BLaER1 (cell line): ENCODE measurements at regions not wholly inside any gene's neighbourhood (a gene's known extent, or its start where the extent isn't known, plus 50 kb on each side); places are given as distances from the start of the nearest gene placed in this dataset.
"Not testable (repeated sequence)": the region's sequence is repeated elsewhere in the genome, so short reads cannot be mapped to it uniquely, and the experiment has no call there.

ENCODE experiments used
- H3K27ac ChIP-seq: shearing (Covaris generic); formaldehyde crosslinking; 2 replicates; pipeline ENCODE4 v1.8.1; 2022
- H3K27me3 ChIP-seq: shearing (Covaris generic); formaldehyde crosslinking; 2 replicates; pipeline ENCODE4 v1.8.1; 2022
- H3K36me3 ChIP-seq: shearing (Covaris generic); formaldehyde crosslinking; 2 replicates; pipeline ENCODE4 v1.8.1; 2022
- H3K4me1 ChIP-seq: shearing (Covaris generic); formaldehyde crosslinking; 2 replicates; pipeline ENCODE4 v1.8.1; 2022
- H3K4me2 ChIP-seq: shearing (Covaris generic); formaldehyde crosslinking; 2 replicates; pipeline ENCODE4 v1.8.1; 2022
- H3K4me3 ChIP-seq: shearing (Covaris generic); formaldehyde crosslinking; 2 replicates; pipeline ENCODE4 v1.8.1; 2022
- H3K9ac ChIP-seq: shearing (Covaris generic); formaldehyde crosslinking; 2 replicates; pipeline ENCODE4 v1.8.1; 2022
- H3K9me3 ChIP-seq: shearing (Covaris generic); formaldehyde crosslinking; 2 replicates; pipeline ENCODE4 v1.8.1; 2022
- H4K20me1 ChIP-seq: shearing (Covaris generic); formaldehyde crosslinking; 2 replicates; pipeline ENCODE4 v1.8.1; 2022
- Cebpa-rat ChIP-seq: shearing (Covaris generic); IDR thresholded peaks from 2 replicates; pipeline ENCODE4 v1.8.1; 2022

DNA sequence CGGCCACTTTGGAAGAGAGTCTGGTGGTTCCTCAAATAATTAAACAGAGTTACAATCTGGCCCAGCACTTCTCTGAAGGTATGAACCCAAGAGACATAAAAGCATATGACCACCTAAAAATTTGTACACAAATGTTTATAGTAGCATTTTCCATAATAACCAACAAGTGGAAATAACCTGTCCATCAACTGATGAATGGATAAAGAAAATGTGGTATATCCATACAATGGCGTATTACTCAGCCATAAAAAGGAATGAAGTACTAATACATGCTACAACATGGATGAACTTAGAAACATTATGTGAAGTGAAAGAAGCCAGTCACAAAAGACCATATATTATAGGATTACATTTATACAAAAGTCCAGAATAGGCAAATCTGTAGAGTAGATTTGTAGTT is 76.0 kb upstream of the RGPD5 start:
- Histone ChIP-seq H3K9me3 (no peaks in the 10 kb centered on the region), H3K4me3 (no peak overlapping the region), H4K20me1 (no peaks in the 10 kb centered on the region), H3K4me1 (no peaks in the 10 kb centered on the region), H3K4me2 (no peak overlapping the region), H3K36me3 (no peaks in the 10 kb centered on the region), H3K27me3 (no peaks in the 10 kb centered on the region), H3K27ac (no peak overlapping the region), H3K9ac (no peak overlapping the region)
- no peak for TF ChIP-seq Cebpa-rat

DNA sequence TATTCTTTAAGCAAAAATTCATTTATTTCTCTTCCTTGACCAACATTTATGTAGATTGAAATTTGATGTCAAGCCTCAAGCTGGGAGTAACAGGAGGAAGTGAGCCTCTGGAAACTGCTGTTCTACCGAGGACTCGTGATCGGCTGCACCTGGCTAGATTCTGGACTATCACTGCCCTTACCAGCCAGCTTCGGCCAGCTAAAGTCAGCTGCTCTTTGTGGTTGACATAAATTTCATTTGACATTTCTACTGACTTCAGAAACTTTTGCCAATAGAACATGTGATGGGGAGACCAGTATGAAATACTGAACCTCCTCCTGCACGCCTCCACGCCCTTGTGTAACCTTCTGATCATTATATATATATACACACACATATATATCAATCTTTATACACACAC is 74.2 kb upstream of the RGPD5 start:
- H3K4me1 ChIP-seq, result no peaks in the 10 kb centered on the region
- no peaks in the 10 kb centered on the region for H4K20me1 ChIP-seq
- no peaks in the 10 kb centered on the region for H3K27me3 ChIP-seq
- H3K4me3 ChIP-seq, result no peak overlapping the region
- H3K36me3 ChIP-seq, result no peaks in the 10 kb centered on the region
- no peak overlapping the region for H3K27ac ChIP-seq
- H3K4me2 ChIP-seq, result no peak overlapping the region
- TF ChIP-seq Cebpa-rat, result no peak
- H3K9me3 ChIP-seq, result no peaks in the 10 kb centered on the region
- H3K9ac ChIP-seq, result no peak overlapping the region

DNA sequence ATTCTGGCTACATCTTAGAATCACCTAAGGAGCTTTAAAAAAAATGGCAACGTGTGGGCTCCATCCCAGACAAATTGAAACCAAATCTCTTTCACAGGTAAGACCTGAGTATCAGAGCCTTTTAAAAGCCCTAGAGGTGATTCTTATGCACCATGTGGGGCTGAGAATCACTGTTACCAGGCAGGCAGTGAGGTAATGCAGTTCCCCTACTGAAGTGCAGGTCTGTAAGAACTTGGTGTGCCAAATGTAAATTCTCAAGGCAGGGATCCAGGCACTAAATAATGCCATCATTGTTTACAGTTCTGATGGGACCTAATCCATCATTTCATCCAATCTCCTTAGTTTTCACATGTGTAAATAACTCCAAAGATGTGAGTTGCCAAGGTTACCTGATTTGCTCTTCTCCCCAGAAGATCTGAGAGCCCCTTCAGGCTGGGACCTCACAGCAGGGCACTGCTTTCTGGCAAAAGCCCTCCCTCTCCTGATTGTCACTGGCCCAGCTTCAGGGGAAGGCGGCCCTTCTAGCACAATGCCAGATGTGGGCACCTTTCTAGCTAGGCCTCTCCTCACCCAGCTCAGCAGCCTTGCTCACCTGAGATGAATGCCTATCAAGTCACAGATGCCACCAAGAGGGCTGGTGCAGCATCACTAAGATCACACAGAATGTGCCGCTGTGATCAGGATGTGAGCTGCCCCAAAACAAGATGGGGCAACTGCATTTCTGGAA is 73.6 kb upstream of the RGPD5 start:
- Histone ChIP-seq H3K4me3 (no peak overlapping the region), H4K20me1 (no peaks in the 10 kb centered on the region), H3K4me1 (no peaks in the 10 kb centered on the region), H3K9me3 (no peaks in the 10 kb centered on the region), H3K27ac (no peak overlapping the region), H3K9ac (no peak overlapping the region), H3K36me3 (no peaks in the 10 kb centered on the region), H3K27me3 (no peaks in the 10 kb centered on the region), H3K4me2 (no peak overlapping the region)
- no peak for TF ChIP-seq Cebpa-rat

DNA sequence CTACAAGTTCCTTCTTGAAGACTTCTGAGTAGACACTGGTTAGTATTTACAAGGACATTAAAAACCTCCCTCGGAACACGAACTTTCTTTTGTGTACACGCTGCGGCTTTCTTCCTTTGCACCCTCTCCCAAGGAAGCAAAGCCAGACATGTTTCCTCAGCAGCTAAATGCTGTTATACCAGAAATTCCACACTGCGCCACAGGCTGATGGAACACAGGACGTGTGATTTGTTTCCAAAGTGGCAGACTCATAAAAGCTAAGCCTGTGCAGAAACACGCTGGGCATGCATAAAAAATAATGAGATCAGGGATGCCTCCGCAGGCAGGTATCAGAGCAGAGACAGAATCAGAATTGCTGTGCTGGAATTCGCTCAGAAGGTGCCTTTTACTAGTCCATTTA is 73.0 kb upstream of the RGPD5 start:
- Histone ChIP-seq H3K4me2 (no peak overlapping the region), H4K20me1 (no peaks in the 10 kb centered on the region)

DNA sequence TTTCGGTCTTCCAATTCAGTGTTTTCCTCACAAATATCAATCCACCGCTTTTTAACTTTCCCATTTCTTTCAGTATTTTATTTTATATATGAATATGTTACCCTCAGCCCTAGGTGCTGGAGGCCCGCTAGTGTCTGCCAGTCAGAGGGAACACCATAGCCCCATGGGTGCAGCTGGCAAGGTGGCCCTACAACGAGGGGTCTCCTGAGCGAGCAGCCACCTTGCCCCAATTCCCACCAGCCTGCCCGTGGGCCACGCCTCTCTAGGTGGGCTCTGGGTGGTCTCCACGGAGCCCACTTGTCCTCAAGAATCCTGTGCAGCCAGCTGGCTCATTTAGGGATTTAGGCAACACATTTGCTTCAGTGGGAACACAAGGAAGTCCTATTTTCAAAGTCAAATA is 72.5 kb upstream of the RGPD5 start:
- H3K9me3 ChIP-seq, result no peaks in the 10 kb centered on the region
- H3K4me2 ChIP-seq, result no peak overlapping the region
- H3K36me3 ChIP-seq, result no peaks in the 10 kb centered on the region
- H4K20me1 ChIP-seq, result no peaks in the 10 kb centered on the region
- H3K27me3 ChIP-seq, result no peaks in the 10 kb centered on the region
- H3K4me3 ChIP-seq, result no peak overlapping the region
- H3K4me1 ChIP-seq, result no peaks in the 10 kb centered on the region
- no peak for TF ChIP-seq Cebpa-rat
- no peak overlapping the region for H3K9ac ChIP-seq
- H3K27ac ChIP-seq, result no peak overlapping the region

More for the DNA sequence above, 73.0 kb upstream of the RGPD5 start:
- Histone ChIP-seq H3K9me3 (no peaks in the 10 kb centered on the region), H3K27me3 (no peaks in the 10 kb centered on the region), H3K9ac (no peak overlapping the region), H3K27ac (no peak overlapping the region), H3K4me3 (no peak overlapping the region), H3K36me3 (no peaks in the 10 kb centered on the region), H3K4me1 (no peaks in the 10 kb centered on the region)
- TF ChIP-seq Cebpa-rat, result no peak

DNA sequence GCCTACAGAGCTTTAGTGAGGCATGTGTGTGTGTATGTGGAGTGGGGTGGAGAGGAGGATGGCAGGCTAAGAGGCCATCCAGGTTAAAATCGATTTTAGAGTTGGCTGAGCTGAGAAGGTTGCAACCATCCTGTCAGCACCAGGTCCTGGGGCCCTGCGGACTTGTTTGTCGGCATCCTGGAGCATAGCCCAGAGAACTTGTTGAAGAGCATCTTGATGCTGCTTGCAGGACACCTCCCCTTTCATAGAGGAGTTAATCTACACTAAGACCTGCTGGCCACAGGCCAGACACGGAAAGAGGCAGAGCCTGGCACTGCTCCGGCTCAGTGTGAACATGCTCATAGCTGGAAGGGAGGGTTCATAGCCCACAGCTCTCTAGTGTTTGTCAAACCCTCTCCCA is 72.1 kb upstream of the RGPD5 start:
- Histone ChIP-seq H3K9me3 (no peaks in the 10 kb centered on the region), H3K36me3 (no peaks in the 10 kb centered on the region), H3K4me2 (no peak overlapping the region), H3K4me1 (no peaks in the 10 kb centered on the region), H4K20me1 (no peaks in the 10 kb centered on the region), H3K27ac (no peak overlapping the region), H3K4me3 (no peak overlapping the region), H3K9ac (no peak overlapping the region), H3K27me3 (no peaks in the 10 kb centered on the region)
- no peak for TF ChIP-seq Cebpa-rat

DNA sequence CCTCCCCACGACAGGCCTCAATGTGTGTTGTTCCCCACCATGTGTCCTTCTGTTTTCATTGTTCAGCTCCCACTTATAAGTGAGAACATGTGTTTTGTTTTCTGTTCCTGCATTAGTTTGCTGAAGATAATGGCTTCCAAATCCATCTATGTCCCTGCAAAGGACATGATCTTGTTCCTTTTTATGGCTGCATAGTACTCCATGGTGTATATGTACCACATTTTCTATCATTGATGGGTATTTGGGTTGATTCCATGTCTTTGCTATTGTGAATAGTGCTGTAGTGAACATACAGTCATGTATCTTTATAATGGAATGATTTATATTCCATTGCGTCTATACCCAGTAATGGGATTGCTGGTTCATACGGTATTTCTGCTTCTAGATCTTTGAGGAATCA is 71.5 kb upstream of the RGPD5 start:
- H3K36me3 ChIP-seq, H3K4me3 ChIP-seq, H3K27me3 ChIP-seq, H3K9me3 ChIP-seq, H3K4me2 ChIP-seq, H3K4me1 ChIP-seq, H3K27ac ChIP-seq, H4K20me1 ChIP-seq, H3K9ac ChIP-seq: not testable (repeated sequence)

DNA sequence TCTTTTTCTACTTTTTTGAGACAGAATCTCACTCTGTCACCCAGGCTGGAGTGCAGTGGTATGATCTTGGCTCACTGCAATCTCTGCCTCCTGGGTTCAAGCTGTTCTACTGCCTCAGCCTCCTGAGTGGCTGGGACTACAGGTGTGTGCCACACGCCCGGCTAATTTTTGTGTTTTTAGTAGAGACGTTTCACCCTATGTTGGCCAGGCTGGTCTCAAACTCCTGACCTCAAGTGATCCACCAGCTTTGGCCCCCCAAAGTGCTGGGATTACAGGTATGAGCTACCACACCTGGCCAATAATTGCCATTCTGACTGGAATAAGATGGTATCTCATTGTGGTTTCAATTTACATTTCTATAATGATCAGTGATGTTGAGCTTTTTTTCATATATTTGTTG is 71.0 kb upstream of the RGPD5 start:
- not testable (repeated sequence) for H3K4me1 ChIP-seq, H3K4me3 ChIP-seq, H3K9ac ChIP-seq, H4K20me1 ChIP-seq, H3K36me3 ChIP-seq, H3K27ac ChIP-seq, H3K4me2 ChIP-seq, H3K9me3 ChIP-seq, H3K27me3 ChIP-seq

DNA sequence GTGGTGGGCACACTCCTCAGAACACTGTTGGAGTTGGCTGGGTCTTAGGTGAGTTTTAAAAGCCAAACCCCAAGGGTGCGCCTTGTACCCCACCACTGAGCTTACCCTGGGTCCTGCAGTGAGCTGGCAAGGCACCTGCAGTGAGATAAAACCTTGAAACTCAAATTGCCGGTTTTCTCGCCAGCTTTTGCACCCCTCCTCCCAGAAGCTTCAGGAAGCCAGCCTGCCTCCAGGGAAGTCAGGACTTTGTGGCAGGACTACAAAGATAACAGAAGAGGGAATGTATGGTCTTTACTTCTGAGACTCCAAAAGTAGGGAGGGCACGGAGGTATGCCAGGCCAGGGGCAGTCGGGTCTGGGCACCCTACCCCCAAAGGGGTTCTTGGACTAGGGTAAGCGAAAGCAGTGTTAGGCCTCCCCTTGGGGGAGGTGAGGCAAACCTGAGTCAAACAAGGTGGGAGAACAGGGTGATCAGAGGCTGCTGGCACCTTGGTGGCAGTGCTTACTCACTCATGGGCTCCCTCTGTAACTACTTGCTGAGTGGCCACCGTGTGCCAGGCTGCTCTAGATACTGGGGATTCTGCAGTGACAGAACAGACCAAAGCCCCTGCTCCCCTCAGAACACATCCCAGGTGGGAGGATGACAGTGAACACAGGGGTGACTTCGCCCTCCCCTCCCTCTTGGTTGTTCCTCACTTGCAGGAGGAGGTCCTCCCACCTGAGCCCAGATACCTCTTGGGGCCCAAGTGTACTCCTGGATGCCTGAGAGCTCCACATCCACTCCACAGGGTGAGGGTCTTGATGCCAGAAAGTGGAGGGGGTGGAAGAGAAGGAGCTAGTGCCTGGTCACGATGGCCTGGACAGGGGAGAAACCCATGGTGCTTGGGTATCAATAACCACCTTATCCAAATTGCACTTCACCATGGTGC is 69.3 kb upstream of the RGPD5 start:
- H3K4me2 ChIP-seq, result no peak overlapping the region
- no peaks in the 10 kb centered on the region for H3K36me3 ChIP-seq
- no peak overlapping the region for H3K4me3 ChIP-seq
- no peaks in the 10 kb centered on the region for H3K27me3 ChIP-seq
- no peaks in the 10 kb centered on the region for H4K20me1 ChIP-seq
- H3K4me1 ChIP-seq, result no peaks in the 10 kb centered on the region
- TF ChIP-seq Cebpa-rat, result no peak
- H3K27ac ChIP-seq, result no peak overlapping the region
- no peak overlapping the region for H3K9ac ChIP-seq
- H3K9me3 ChIP-seq, result peaks cover 10% of the 10 kb centered on the region; the same call in 1 of the 2 replicates
